ENCODE measurements at regions not wholly inside any gene's neighbourhood (a gene's known extent, or its start where the extent isn't known, plus 50 kb on each side); places are given as distances from the start of the nearest gene placed in this dataset.

GRCh38 chr21:28719723-28720122, 273.0 kb downstream of the LTN1 start:
- TF ChIP-seq CTCF (IDR thresholded peaks at IDR 0.05), result no peak
- TF ChIP-seq POLR2AphosphoS5 (IDR thresholded peaks at IDR 0.05; ENCODE audit: low read depth, low read length), result no peak
- no peak for TF ChIP-seq SIN3A (IDR thresholded peaks at IDR 0.05; ENCODE audit: borderline replicate concordance, insufficient read depth, low read depth, low read length)
- no peak for TF ChIP-seq REST (IDR thresholded peaks at IDR 0.05; ENCODE audit: insufficient read depth in 1 of 2, low read depth in 2 of 2, low read length in 1 of 2)
- TF ChIP-seq TCF7L2 (IDR thresholded peaks at IDR 0.05; ENCODE audit: low read depth, low read length), result no peak
